ENCODE measurements at regions not wholly inside any gene's neighbourhood (a gene's known extent, or its start where the extent isn't known, plus 50 kb on each side); places are given as distances from the start of the nearest gene placed in this dataset.

DNA sequence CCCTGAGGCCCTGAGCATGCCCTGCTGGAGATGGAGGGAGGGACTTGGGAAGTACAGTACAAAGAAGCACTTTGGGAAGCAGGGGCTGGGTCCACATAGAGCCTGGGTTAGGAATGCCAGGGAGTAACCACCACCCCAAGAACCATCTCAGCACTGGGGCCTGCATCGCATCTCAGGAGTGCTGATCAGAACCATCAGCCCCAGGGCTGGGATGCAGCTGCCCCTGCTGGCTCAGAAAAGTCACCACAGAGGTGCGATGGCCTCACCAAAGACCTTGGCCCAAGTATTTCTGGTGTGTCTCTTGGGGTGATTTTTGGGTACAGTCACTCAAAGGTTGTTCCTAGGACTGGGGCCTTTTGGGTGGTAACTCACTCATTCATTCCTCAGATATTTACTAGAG is 236.8 kb upstream of the MVB12B start:
- no peak for TF ChIP-seq POLR2A (IDR thresholded peaks at IDR 0.05)
- TF ChIP-seq, protein P1, sequence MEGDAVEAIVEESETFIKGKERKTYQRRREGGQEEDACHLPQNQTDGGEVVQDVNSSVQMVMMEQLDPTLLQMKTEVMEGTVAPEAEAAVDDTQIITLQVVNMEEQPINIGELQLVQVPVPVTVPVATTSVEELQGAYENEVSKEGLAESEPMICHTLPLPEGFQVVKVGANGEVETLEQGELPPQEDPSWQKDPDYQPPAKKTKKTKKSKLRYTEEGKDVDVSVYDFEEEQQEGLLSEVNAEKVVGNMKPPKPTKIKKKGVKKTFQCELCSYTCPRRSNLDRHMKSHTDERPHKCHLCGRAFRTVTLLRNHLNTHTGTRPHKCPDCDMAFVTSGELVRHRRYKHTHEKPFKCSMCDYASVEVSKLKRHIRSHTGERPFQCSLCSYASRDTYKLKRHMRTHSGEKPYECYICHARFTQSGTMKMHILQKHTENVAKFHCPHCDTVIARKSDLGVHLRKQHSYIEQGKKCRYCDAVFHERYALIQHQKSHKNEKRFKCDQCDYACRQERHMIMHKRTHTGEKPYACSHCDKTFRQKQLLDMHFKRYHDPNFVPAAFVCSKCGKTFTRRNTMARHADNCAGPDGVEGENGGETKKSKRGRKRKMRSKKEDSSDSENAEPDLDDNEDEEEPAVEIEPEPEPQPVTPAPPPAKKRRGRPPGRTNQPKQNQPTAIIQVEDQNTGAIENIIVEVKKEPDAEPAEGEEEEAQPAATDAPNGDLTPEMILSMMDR (IDR thresholded peaks at IDR 0.05), result no peak
- TF ChIP-seq EP300 (IDR thresholded peaks at IDR 0.05), result no peak
- no peak for TF ChIP-seq POLR2AphosphoS5 (IDR thresholded peaks at IDR 0.05)

All from suprapubic skin (tissue), 4 donors.